OCI-LY1 (cell line): ENCODE measurements at regions not wholly inside any gene's neighbourhood (a gene's known extent, or its start where the extent isn't known, plus 50 kb on each side); places are given as distances from the start of the nearest gene placed in this dataset.

ENCODE experiments used
- H2AFZ ChIP-seq: fragments of 200-600 bp; sonication (generic), shearing (Covaris generic); 2 replicates; pipeline ENCODE4 v1.6.0; 2014; ENCODE audit warnings: antibody characterized with exemption, mild to moderate bottlenecking, low read length
- H3F3A ChIP-seq: fragments of 200-600 bp; sonication (generic), shearing (Covaris generic); 2 replicates; pipeline ENCODE4 v1.6.0; 2014; ENCODE audit warnings: mild to moderate bottlenecking, antibody characterized with exemption, low read length, moderate library complexity; ENCODE audit not compliant: insufficient read depth
- H3K27ac ChIP-seq: fragments of 200-600 bp; sonication (generic); 2 replicates; pipeline ENCODE4 v1.5.1; 2014; ENCODE audit warnings: low read length, mixed run types, mild to moderate bottlenecking, low read depth; ENCODE audit not compliant: poor library complexity, severe bottlenecking
- H3K27me3 ChIP-seq: fragments of 200-600 bp; sonication (generic); 2 replicates; pipeline ENCODE4 v1.6.0; 2014; ENCODE audit warnings: antibody characterized with exemption, mild to moderate bottlenecking, low read length, moderate library complexity; ENCODE audit not compliant: insufficient read depth
- H3K36me3 ChIP-seq: fragments of 200-600 bp; sonication (generic); 2 replicates; pipeline ENCODE4 v1.6.1; 2014; ENCODE audit warnings: mild to moderate bottlenecking, antibody characterized with exemption, low read length, moderate library complexity, mixed read lengths; ENCODE audit not compliant: insufficient read depth
- H3K4me1 ChIP-seq: fragments of 200-600 bp; sonication (generic); 2 replicates; pipeline ENCODE4 v1.5.1; 2014; ENCODE audit warnings: mild to moderate bottlenecking, low read length, moderate library complexity; ENCODE audit not compliant: insufficient read depth, severe bottlenecking
- H3K4me2 ChIP-seq: fragments of 200-600 bp; sonication (generic), shearing (Covaris generic); 2 replicates; pipeline ENCODE4 v1.6.1; 2014; ENCODE audit warnings: low read length
- H3K4me3 ChIP-seq: fragments of 200-600 bp; sonication (generic); 2 replicates; pipeline ENCODE4 v1.5.1; 2014; ENCODE audit warnings: low read length, low read depth, mild to moderate bottlenecking, mixed read lengths; ENCODE audit not compliant: poor library complexity, severe bottlenecking
- H3K79me2 ChIP-seq: fragments of 200-600 bp; shearing (Covaris generic); 2 replicates; pipeline ENCODE4 v1.6.1; 2016; ENCODE audit warnings: mixed run types, low read length, mixed read lengths; ENCODE audit not compliant: insufficient read depth
- H3K9ac ChIP-seq: fragments of 200-600 bp; sonication (generic), shearing (Covaris generic); 2 replicates; pipeline ENCODE4 v1.6.1; 2014; ENCODE audit warnings: mild to moderate bottlenecking, low read length, mixed read lengths
- H3K9me2 ChIP-seq: fragments of 200-600 bp; sonication (generic), shearing (Covaris generic); 2 replicates; pipeline ENCODE4 v1.6.1; 2014; ENCODE audit warnings: low read depth, mild to moderate bottlenecking, low read length, mixed read lengths
- H3K9me3 ChIP-seq: fragments of 200-600 bp; shearing (Covaris generic); 2 replicates; pipeline ENCODE4 v1.6.1; 2014; ENCODE audit warnings: low read length, mixed read lengths
- H4K20me1 ChIP-seq: fragments of 200-600 bp; sonication (generic), shearing (Covaris generic); 2 replicates; pipeline ENCODE4 v1.6.0; 2016; ENCODE audit warnings: mild to moderate bottlenecking, low read length; ENCODE audit not compliant: insufficient read depth
- EZH2 ChIP-seq: fragments of 200-600 bp; sonication (generic), shearing (Covaris generic); IDR thresholded peaks from 2 replicates; pipeline ENCODE4 v1.8.0; 2017; ENCODE audit warnings: borderline replicate concordance, mixed run types, mild to moderate bottlenecking, antibody characterized with exemption, low read length, moderate library complexity, mixed read lengths
- TF ChIP-seq, protein P1 (sequence below): fragments of 200-600 bp; sonication (generic), shearing (Covaris generic); IDR thresholded peaks from 2 replicates; pipeline ENCODE4 v1.5.1; 2017; ENCODE audit warnings: mild to moderate bottlenecking, antibody characterized with exemption, low read length, moderate library complexity, mixed read lengths

DNA sequence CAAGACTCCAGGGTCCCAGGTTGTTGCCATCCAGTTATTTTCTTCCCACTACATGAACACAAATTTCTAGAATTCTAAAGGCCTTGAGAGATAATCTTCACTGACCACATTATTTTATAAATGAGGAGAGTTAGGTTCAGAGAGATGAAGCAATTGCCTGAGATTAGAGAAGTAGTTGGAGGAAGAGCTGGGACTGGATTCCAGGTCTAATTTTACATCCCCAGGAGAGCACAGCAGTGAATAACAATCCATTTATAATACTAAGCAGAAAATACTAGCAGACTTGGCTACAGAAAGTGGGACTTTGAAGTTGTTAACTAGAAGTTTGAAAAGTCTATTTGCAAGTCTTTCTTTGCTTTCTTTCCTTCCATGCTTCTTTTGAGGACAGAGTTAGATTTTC, 231.3 kb upstream of the S100G start:
- Histone ChIP-seq H3K27me3 (no peaks in the 10 kb centered on the region), H3K9ac (no peak overlapping the region), H3K36me3 (no peaks in the 10 kb centered on the region), H4K20me1 (no peaks in the 10 kb centered on the region), H2AFZ (no peak overlapping the region), H3K4me2 (no peak overlapping the region), H3K9me3 (no peaks in the 10 kb centered on the region), H3K4me3 (no peak overlapping the region), H3K79me2 (no peaks in the 10 kb centered on the region), H3K27ac (no peak overlapping the region), H3K9me2 (no peaks in the 10 kb centered on the region), H3K4me1 (no peaks in the 10 kb centered on the region), H3F3A (no peaks in the 10 kb centered on the region)
- TF ChIP-seq, protein P1, sequence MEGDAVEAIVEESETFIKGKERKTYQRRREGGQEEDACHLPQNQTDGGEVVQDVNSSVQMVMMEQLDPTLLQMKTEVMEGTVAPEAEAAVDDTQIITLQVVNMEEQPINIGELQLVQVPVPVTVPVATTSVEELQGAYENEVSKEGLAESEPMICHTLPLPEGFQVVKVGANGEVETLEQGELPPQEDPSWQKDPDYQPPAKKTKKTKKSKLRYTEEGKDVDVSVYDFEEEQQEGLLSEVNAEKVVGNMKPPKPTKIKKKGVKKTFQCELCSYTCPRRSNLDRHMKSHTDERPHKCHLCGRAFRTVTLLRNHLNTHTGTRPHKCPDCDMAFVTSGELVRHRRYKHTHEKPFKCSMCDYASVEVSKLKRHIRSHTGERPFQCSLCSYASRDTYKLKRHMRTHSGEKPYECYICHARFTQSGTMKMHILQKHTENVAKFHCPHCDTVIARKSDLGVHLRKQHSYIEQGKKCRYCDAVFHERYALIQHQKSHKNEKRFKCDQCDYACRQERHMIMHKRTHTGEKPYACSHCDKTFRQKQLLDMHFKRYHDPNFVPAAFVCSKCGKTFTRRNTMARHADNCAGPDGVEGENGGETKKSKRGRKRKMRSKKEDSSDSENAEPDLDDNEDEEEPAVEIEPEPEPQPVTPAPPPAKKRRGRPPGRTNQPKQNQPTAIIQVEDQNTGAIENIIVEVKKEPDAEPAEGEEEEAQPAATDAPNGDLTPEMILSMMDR: no peak
- no peak for TF ChIP-seq EZH2

GRCh38 chrX:16427668-16428067, 222.3 kb upstream of the S100G start:
- Histone ChIP-seq H3K27me3 (no peaks in the 10 kb centered on the region), H3K27ac (no peak overlapping the region), H3K4me3 (no peak overlapping the region), H3K9me3 (no peaks in the 10 kb centered on the region), H4K20me1 (no peaks in the 10 kb centered on the region), H3K79me2 (no peaks in the 10 kb centered on the region), H3K36me3 (no peaks in the 10 kb centered on the region), H2AFZ (no peak overlapping the region), H3K4me1 (no peaks in the 10 kb centered on the region), H3K9me2 (no peaks in the 10 kb centered on the region), H3K4me2 (no peak overlapping the region), H3F3A (no peaks in the 10 kb centered on the region), H3K9ac (no peak overlapping the region)
- TF ChIP-seq, protein P1: no peak
- TF ChIP-seq EZH2: no peak

GRCh38 chrX:16429406-16429805, 220.6 kb upstream of the S100G start:
- H3K79me2 ChIP-seq: no peaks in the 10 kb centered on the region

More at GRCh38 chrX:16429406-16429805, 220.6 kb upstream of the S100G start:
- no peaks in the 10 kb centered on the region for H3K36me3 ChIP-seq
- H3K9me3 ChIP-seq: no peaks in the 10 kb centered on the region
- H3K27ac ChIP-seq: no peak overlapping the region
- H3F3A ChIP-seq: no peaks in the 10 kb centered on the region
- H3K4me1 ChIP-seq: no peaks in the 10 kb centered on the region
- no peak overlapping the region for H3K4me3 ChIP-seq
- TF ChIP-seq EZH2: no peak
- TF ChIP-seq, protein P1: no peak
- H3K9ac ChIP-seq: no peak overlapping the region
- no peaks in the 10 kb centered on the region for H4K20me1 ChIP-seq
- no peaks in the 10 kb centered on the region for H3K27me3 ChIP-seq
- no peaks in the 10 kb centered on the region for H3K9me2 ChIP-seq
- H2AFZ ChIP-seq: no peak overlapping the region
- H3K4me2 ChIP-seq: no peak overlapping the region
